ENCODE measurements at regions not wholly inside any gene's neighbourhood (a gene's known extent, or its start where the extent isn't known, plus 50 kb on each side); places are given as distances from the start of the nearest gene placed in this dataset.

DNA sequence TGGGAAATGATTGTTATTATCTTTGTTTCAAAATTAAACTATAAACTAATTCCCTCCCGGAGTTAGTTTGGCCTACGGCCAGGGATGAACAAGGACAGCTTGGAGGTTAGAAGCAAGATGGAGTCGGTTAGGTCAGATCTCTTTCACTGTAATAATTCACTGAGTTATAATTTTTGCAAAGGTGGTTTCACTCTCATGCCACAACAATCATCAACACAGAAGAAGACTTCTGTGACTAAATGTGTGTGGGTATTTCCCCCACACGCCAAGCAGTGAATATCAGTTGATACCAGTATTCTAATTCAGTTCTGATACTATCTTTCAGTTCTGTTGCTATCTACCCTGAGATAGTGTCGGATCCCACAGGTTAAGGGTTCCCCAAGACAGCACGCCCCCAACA lies 215.1 kb downstream of the S1PR1 start:
- H3K36me3 ChIP-seq: no peaks in the 10 kb centered on the region
- no peaks in the 10 kb centered on the region for H3K4me1 ChIP-seq
- DNase-seq (ENCODE audit: low spot score): no peak
- H3K4me3 ChIP-seq: no peak overlapping the region
- TF ChIP-seq, protein P1, sequence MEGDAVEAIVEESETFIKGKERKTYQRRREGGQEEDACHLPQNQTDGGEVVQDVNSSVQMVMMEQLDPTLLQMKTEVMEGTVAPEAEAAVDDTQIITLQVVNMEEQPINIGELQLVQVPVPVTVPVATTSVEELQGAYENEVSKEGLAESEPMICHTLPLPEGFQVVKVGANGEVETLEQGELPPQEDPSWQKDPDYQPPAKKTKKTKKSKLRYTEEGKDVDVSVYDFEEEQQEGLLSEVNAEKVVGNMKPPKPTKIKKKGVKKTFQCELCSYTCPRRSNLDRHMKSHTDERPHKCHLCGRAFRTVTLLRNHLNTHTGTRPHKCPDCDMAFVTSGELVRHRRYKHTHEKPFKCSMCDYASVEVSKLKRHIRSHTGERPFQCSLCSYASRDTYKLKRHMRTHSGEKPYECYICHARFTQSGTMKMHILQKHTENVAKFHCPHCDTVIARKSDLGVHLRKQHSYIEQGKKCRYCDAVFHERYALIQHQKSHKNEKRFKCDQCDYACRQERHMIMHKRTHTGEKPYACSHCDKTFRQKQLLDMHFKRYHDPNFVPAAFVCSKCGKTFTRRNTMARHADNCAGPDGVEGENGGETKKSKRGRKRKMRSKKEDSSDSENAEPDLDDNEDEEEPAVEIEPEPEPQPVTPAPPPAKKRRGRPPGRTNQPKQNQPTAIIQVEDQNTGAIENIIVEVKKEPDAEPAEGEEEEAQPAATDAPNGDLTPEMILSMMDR (IDR thresholded peaks at IDR 0.05): no peak
- no peaks in the 10 kb centered on the region for H3K9me3 ChIP-seq
- no peaks in the 10 kb centered on the region for H3K27me3 ChIP-seq
- H3K27ac ChIP-seq: no peak overlapping the region

DNA sequence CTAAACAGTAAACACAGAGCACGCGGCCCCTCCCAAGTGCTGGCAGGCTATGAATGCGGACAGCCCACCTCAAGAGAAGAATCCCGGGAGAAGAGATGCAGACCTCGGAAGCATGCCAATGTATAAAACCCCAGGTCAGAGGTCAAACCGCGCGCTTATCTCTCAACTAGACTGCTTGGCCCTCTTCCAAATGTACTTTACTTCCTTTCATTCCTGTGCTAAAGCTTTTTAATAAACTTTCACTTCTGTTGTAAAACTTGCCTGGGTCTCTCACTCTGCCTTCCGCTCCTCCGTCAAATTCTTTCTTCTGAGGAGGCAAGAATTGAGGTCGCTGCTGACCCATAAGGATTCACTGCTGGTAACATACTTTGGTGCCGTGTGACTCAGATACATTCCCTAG lies 216.0 kb downstream of the S1PR1 start:
- H3K27me3 ChIP-seq: no peaks in the 10 kb centered on the region
- no peak for DNase-seq (ENCODE audit: low spot score)
- H3K36me3 ChIP-seq: no peaks in the 10 kb centered on the region
- no peaks in the 10 kb centered on the region for H3K4me1 ChIP-seq
- H3K4me3 ChIP-seq: no peak overlapping the region
- TF ChIP-seq, protein P1 (IDR thresholded peaks at IDR 0.05): no peak
- H3K27ac ChIP-seq: no peak overlapping the region
- H3K9me3 ChIP-seq: no peaks in the 10 kb centered on the region

DNA sequence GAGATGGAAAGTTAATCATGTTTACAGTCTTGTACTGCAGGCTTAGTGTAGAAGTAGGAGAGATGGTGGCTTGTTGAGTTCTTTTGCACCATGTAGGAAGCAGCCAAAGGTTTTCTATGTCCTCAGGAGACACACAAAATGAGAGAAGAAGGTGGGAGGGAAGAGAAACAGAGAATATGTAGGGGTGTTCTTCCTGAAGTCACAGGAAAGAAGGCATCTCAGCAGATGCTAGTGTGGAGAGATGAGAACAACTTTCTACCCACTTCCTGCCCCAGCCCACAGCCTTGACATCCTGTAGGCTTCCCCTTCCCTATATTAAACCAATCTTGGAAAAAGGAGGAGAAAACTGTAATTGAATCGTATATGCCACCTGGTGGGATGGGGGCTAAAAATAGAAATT lies 217.0 kb downstream of the S1PR1 start:
- Histone ChIP-seq H3K4me1 (no peaks in the 10 kb centered on the region), H3K27ac (no peak overlapping the region), H3K27me3 (no peaks in the 10 kb centered on the region), H3K36me3 (no peaks in the 10 kb centered on the region), H3K4me3 (no peak overlapping the region), H3K9me3 (no peaks in the 10 kb centered on the region)
- TF ChIP-seq, protein P1 (IDR thresholded peaks at IDR 0.05): no peak
- no peak for DNase-seq (ENCODE audit: low spot score)

DNA sequence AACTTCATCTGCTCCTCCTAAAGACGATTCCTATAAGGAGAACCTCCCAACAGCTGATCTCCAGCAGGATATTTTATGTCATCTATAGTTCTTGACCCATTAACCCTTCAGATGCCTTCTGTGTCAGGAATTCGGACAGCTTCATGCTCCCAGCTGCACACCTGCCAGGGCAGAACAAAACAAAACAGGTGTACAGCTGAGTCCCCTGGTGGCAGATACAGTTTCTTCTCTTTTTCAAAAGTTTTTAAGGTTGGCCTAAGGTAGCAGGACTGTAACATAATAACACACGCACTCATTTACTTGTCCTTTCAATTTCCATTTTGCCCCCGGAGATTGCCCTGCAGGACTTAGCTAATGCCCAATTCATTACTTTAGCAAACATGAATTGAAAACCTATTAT lies 218.3 kb downstream of the S1PR1 start:
- DNase-seq (ENCODE audit: low spot score): no peak
- H3K27me3 ChIP-seq: no peaks in the 10 kb centered on the region
- no peaks in the 10 kb centered on the region for H3K4me1 ChIP-seq
- no peak overlapping the region for H3K4me3 ChIP-seq
- H3K9me3 ChIP-seq: no peaks in the 10 kb centered on the region
- no peaks in the 10 kb centered on the region for H3K36me3 ChIP-seq
- TF ChIP-seq, protein P1 (IDR thresholded peaks at IDR 0.05): no peak
- no peak overlapping the region for H3K27ac ChIP-seq

DNA sequence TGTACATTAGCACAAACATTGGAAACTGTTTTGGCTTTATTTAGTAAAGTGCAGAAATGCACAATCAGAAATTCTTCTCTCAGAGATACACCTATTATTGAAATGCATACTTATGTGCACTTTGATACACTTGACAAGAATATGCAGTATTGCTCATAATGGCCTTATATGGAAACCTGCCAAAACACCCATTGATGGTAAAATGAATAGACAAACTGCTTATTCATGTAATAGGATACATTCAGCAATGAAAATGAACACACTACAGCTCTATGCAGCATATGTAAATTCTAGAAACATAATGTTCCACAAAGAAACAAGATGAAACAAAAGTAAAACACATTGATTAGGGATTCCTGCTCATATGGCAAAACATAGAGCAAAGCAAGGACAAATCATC lies 223.9 kb downstream of the S1PR1 start:
- Histone ChIP-seq H3K4me1 (no peaks in the 10 kb centered on the region), H3K27ac (no peak overlapping the region), H3K9me3 (no peaks in the 10 kb centered on the region), H3K27me3 (no peaks in the 10 kb centered on the region), H3K36me3 (no peaks in the 10 kb centered on the region), H3K4me3 (no peak overlapping the region)
- TF ChIP-seq, protein P1 (IDR thresholded peaks at IDR 0.05): no peak
- DNase-seq (ENCODE audit: low spot score): no peak

DNA sequence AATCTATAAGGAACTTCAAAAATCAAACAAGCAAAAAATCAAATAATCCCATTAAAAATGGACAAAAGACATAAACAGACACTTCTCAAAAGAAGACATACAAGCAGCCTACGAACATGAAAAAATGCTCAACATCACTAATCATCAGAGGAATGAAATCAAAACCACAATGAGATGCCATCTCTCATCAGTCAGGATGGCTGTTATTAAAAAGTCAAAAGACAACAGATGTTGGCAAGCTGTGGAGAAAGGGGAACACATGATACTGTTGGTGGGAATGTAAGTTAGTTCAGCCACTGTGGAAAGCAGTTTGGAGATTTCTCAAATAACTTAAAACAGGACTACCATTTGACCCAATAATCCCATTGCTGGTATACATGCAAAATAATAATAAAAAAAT lies 226.4 kb downstream of the S1PR1 start:
- Histone ChIP-seq H3K9me3 (no peaks in the 10 kb centered on the region), H3K27me3 (no peaks in the 10 kb centered on the region), H3K4me3 (no peak overlapping the region), H3K4me1 (no peaks in the 10 kb centered on the region), H3K36me3 (no peaks in the 10 kb centered on the region), H3K27ac (no peak overlapping the region)
- DNase-seq (ENCODE audit: low spot score): no peak
- TF ChIP-seq, protein P1 (IDR thresholded peaks at IDR 0.05): no peak
